Endothelial cell of umbilical vein (primary cell): ENCODE measurements at regions not wholly inside any gene's neighbourhood (a gene's known extent, or its start where the extent isn't known, plus 50 kb on each side); places are given as distances from the start of the nearest gene placed in this dataset.

ENCODE experiments used
- BruUV-seq: library from RNA; stranded (reverse); fragments of 400-500 nt; replicated peaks from 2 replicates; lab custom pipeline; 2021; lab: Mats Ljungman, UMichigan
- CTCF ChIA-PET: fragments of 300-600, 350-600 bp; sonication (Branson Sonifier 250); formaldehyde crosslinking; loops from one replicate; lab custom pipeline; 2021; ENCODE audit warnings: antibody characterized with exemption, inconsistent platforms; lab: Charles Lee
- POLR2A ChIA-PET: fragments of 300-600, 350-600 bp; sonication (Branson Sonifier 250); formaldehyde crosslinking; loops from one replicate; lab custom pipeline; 2021; ENCODE audit warnings: antibody characterized with exemption, inconsistent platforms; lab: Charles Lee
- DNase-seq: peaks from one replicate; pipeline ENCODE4 v3.0.0-alpha.2; 2011; ENCODE audit warnings: low read depth, low spot score
- FAIRE-seq: peaks from 2 replicates; lab custom pipeline; 2011; peaks lifted over from hg19 to GRCh38; lab: Jason Lieb, UNC
- H2AFZ ChIP-seq: 2 replicates; pipeline ENCODE4 v1.6.0; 2012; ENCODE audit warnings: low read depth, low read length, control low read depth, inconsistent platforms
- H3K27ac ChIP-seq: 2 replicates; pipeline ENCODE4 v1.5.1; 2011; ENCODE audit warnings: low read depth, mild to moderate bottlenecking, control low read depth, low read length, moderate library complexity; ENCODE audit not compliant: insufficient read depth
- H3K27me3 ChIP-seq, 2 experiments: 2 replicates each; pipeline versions ENCODE4 v1.6.0 to v1.6.1; 2011; ENCODE audit warnings: low read length in 2 of 2, mixed read lengths in 1 of 2; ENCODE audit not compliant: control insufficient read depth in 2 of 2, insufficient read depth in 2 of 2
- H3K36me3 ChIP-seq, 2 experiments: 2 replicates in 1 of 2; 3 replicates in 1 of 2; pipeline ENCODE4 v1.5.1; 2011; ENCODE audit warnings: low read length in 2 of 2, mild to moderate bottlenecking in 1 of 2, moderate library complexity in 1 of 2; ENCODE audit not compliant: control insufficient read depth in 2 of 2, insufficient read depth in 2 of 2; ENCODE audit errors: extremely low read depth in 1 of 2
- H3K4me1 ChIP-seq: 3 replicates; pipeline ENCODE4 v1.5.1; 2011; ENCODE audit warnings: mild to moderate bottlenecking, low read length; ENCODE audit not compliant: control insufficient read depth, insufficient read depth; ENCODE audit errors: extremely low read depth
- H3K4me2 ChIP-seq: 2 replicates; pipeline ENCODE4 v1.6.1; 2011; ENCODE audit warnings: low read length, control low read depth, mixed read lengths; ENCODE audit not compliant: insufficient read depth
- H3K4me3 ChIP-seq, 3 experiments: fragments of 200-600 bp in 1 of 3; sonication (generic), shearing (Covaris generic) in 1 of 3; replicated peaks in 1 of 3; 2 replicates each; pipeline ENCODE4 v1.5.1; 2011 to 2016; ENCODE audit warnings: control low read depth in 3 of 3, low read length in 3 of 3, mild to moderate bottlenecking in 2 of 3, inconsistent platforms in 1 of 3, low read depth in 1 of 3, moderate library complexity in 1 of 3; ENCODE audit not compliant: insufficient read depth in 1 of 3
- H3K79me2 ChIP-seq: 2 replicates; pipeline ENCODE4 v1.6.0; 2012; ENCODE audit warnings: low read length, inconsistent platforms; ENCODE audit not compliant: control insufficient read depth, insufficient read depth
- H3K9ac ChIP-seq: replicated peaks from 2 replicates; pipeline ENCODE3; 2011; ENCODE audit warnings: low read length, control low read depth; ENCODE audit not compliant: insufficient read depth; ENCODE audit errors: extremely low read depth
- H3K9me1 ChIP-seq: replicated peaks from 3 replicates; pipeline ENCODE4 v1.6.0; 2011; ENCODE audit warnings: mild to moderate bottlenecking, low read length; ENCODE audit not compliant: control insufficient read depth, insufficient read depth; ENCODE audit errors: extremely low read depth
- H3K9me3 ChIP-seq: replicated peaks from 2 replicates; pipeline ENCODE4 v1.5.1; 2012; ENCODE audit warnings: low read length, inconsistent platforms; ENCODE audit not compliant: control insufficient read depth, insufficient read depth
- H4K20me1 ChIP-seq: replicated peaks from 2 replicates; pipeline ENCODE3; 2011; ENCODE audit warnings: mild to moderate bottlenecking, low read length; ENCODE audit not compliant: control insufficient read depth, insufficient read depth; ENCODE audit errors: extremely low read depth
- EZH2 ChIP-seq: IDR thresholded peaks from 2 replicates; pipeline ENCODE4 v1.6.1; 2012; ENCODE audit warnings: borderline replicate concordance, low read depth, mild to moderate bottlenecking, moderate library complexity, low read length, inconsistent platforms; ENCODE audit not compliant: severe bottlenecking
- FOS ChIP-seq: IDR thresholded peaks from 2 replicates; pipeline ENCODE4 v1.6.1; 2011; ENCODE audit warnings: mild to moderate bottlenecking, low read length, moderate library complexity, borderline replicate concordance; ENCODE audit not compliant: insufficient read depth
- GATA2 ChIP-seq: IDR thresholded peaks from 2 replicates; pipeline ENCODE4 v1.7.0; 2011; ENCODE audit warnings: low read depth, mild to moderate bottlenecking, moderate library complexity, mixed read lengths, low read length; ENCODE audit not compliant: insufficient read length, insufficient read depth
- JUN ChIP-seq: IDR thresholded peaks from 2 replicates; pipeline ENCODE4 v1.6.1; 2011; ENCODE audit warnings: borderline replicate concordance, low read depth; ENCODE audit not compliant: insufficient read length, insufficient read depth
- POLR2A ChIP-seq: IDR thresholded peaks from 2 replicates; pipeline ENCODE4 v1.6.1; 2012; ENCODE audit warnings: low read depth, mild to moderate bottlenecking, control low read depth, low read length
- POLR2AphosphoS5 ChIP-seq: IDR thresholded peaks from 2 replicates; pipeline ENCODE4 v1.6.1; 2012; ENCODE audit warnings: low read depth, mild to moderate bottlenecking, control low read depth, low read length, moderate library complexity; ENCODE audit not compliant: insufficient read depth
- dilution Hi-C: fragments of 300-500 bp; cut with MboI; formaldehyde crosslinking; loops from one replicate; pipeline ENCODE4 v1.15.0; 2019; ENCODE audit warnings: low sequenced_read_pairs; ENCODE audit not compliant: extremely low pct_ligation_motif_present
- intact Hi-C: fragments of 100-400 bp; cut with micrococcal nuclease; formaldehyde crosslinking; loops from one replicate; pipeline ENCODE4 v1.10.0; 2022

DNA sequence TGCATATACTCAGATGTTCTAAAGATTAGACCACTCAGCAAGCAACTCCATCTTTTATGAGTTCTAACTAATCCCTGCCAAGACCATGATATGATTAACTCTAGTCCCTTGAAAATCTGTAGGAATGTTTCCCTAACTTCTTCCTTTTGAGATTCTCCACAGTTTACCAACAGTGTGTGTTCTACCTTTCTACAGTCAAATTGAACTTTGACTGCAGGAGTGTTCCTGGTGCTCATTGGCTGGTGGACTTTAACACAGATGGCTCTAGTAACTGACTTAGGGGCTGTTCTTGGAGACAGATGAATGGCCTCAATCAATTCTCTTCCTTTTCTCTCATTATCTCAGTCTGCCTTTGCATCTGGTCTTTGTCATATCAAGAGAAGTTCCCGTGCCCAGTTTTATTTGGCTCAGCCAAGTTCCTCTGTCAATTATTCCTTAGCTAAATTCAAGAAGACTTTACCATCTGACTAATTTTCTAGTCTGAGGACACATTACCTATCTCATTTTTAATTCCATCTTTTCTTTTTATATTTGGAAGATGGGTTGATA lies 643.9 kb upstream of the CAMK1G start:
- intact Hi-C loops, result no loop called here
- H3K9ac ChIP-seq, result no peak overlapping the region

DNA sequence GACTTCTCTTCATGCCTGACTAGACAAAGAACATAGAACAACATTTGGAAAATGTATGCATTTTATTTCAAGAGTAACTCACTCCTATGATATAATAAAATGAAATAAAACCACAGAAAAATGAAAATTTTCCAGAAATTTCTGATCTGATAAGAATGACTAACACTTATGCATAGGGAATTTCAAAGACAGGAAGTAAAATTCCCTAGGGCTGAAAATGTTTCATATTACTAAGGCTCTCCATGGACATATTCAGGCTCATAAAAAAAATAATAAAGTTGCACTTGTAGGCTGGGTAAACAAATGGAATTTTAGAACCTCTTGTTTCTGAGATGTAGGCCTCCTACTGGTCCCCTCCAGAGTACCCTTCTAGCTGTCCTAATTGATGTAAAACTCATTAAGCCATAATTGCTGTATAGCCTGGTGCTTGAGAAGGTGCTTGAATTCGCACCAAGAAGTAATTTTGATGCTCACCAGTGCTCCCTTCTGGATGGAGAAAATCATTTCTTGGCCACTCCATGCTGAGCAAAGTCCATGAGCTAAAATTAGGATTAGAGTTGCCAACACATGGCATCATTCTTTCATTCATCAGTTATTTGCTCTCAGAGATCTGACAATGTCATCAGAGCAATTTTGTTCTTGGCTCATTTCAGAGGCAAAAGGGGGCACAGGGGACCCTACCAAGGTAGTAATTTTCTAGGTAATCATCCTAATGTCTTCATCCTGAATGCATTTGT lies 641.0 kb upstream of the CAMK1G start:
- intact Hi-C loops, result no loop called here
- no peak overlapping the region for H3K4me2 ChIP-seq
- H3K9me3 ChIP-seq, result no peaks in the 10 kb centered on the region
- ChIA-PET POLR2A (no interaction called here), CTCF (no interaction called here)
- no peak overlapping the region for H3K9ac ChIP-seq
- TF ChIP-seq JUN (peak; percentile 20), FOS (peak; percentile 28), GATA2 (peak; percentile 71), EZH2 (no peak)
- no TSS peak for BruUV-seq
- no peaks in the 10 kb centered on the region for H3K36me3 ChIP-seq
- H3K27me3 ChIP-seq, result no peaks in the 10 kb centered on the region
- no peaks in the 10 kb centered on the region for H4K20me1 ChIP-seq
- DNase-seq (peak; percentile 53), FAIRE-seq (peak; percentile 21)
- H3K4me1 ChIP-seq, result peaks cover 32% of the 10 kb centered on the region
- H3K27ac ChIP-seq, result no peak overlapping the region
- H2AFZ ChIP-seq, result peak overlapping the region; percentile 24
- H3K4me3 ChIP-seq, result no peak overlapping the region
- H3K9me1 ChIP-seq, result no peaks in the 10 kb centered on the region
- H3K79me2 ChIP-seq, result no peaks in the 10 kb centered on the region
- dilution Hi-C loops, result no loop called here

More for the DNA sequence above, 643.9 kb upstream of the CAMK1G start:
- no TSS peak for BruUV-seq
- Histone ChIP-seq H3K9me1 (no peaks in the 10 kb centered on the region), H3K36me3 (no peaks in the 10 kb centered on the region), H3K27me3 (no peaks in the 10 kb centered on the region), H3K27ac (no peak overlapping the region), H4K20me1 (no peaks in the 10 kb centered on the region), H3K4me1 (peaks cover 19% of the 10 kb centered on the region), H3K4me3 (no peak overlapping the region), H3K9me3 (no peaks in the 10 kb centered on the region), H2AFZ (no peak overlapping the region), H3K4me2 (no peak overlapping the region), H3K79me2 (no peaks in the 10 kb centered on the region)
- no peak for FAIRE-seq
- dilution Hi-C loops, result no loop called here
- no peak for DNase-seq
- POLR2A ChIA-PET, result no interaction called here
- TF ChIP-seq JUN (no peak), GATA2 (no peak), POLR2AphosphoS5 (no peak), POLR2A (no peak)
- CTCF ChIA-PET, result interaction anchor here (1.6 kb wide), 1 partner anchor 49 kb away, joined by 3 read pairs; no protein-coding TSS in a partner anchor
